ENCODE measurements at regions not wholly inside any gene's neighbourhood (a gene's known extent, or its start where the extent isn't known, plus 50 kb on each side); places are given as distances from the start of the nearest gene placed in this dataset.

- TF ChIP-seq YY1 (IDR thresholded peaks at IDR 0.05; ENCODE audit: insufficient read depth, insufficient read length) (no peak), SUZ12 (IDR thresholded peaks at IDR 0.05; ENCODE audit: extremely low read depth, insufficient read depth, insufficient read length) (no peak), ZNF274 (IDR thresholded peaks at IDR 0.05; ENCODE audit: low read depth, low read length) (no peak)
These were observed 1478.3 kb downstream of the C4orf33 start for GRCh38 chr4:130574215-130574614.
